HCT116 (cell line): ENCODE measurements at regions not wholly inside any gene's neighbourhood (a gene's known extent, or its start where the extent isn't known, plus 50 kb on each side); places are given as distances from the start of the nearest gene placed in this dataset.

Experiments
- ATAC-seq: fragments of 200-7000 bp; cut with Tn5 transposase; 2 replicates; pipeline ENCODE4 v1.9.1; 2020; ENCODE audit warnings: mild to moderate bottlenecking, moderate library complexity
- BruUV-seq: library from RNA; stranded (reverse); fragments of 400-500 nt; replicated peaks from 2 replicates; lab custom pipeline; 2021; lab: Mats Ljungman, UMichigan
- CTCF ChIA-PET: fragments of 300-600 bp; sonication (Branson Sonifier 250); formaldehyde crosslinking; loops from one replicate; lab custom pipeline; 2021; ENCODE audit warnings: antibody characterized with exemption; lab: Charles Lee
- POLR2A ChIA-PET: fragments of 300-600, 350-600 bp; sonication (Branson Sonifier 250); formaldehyde crosslinking; loops from one replicate; lab custom pipeline; 2021; ENCODE audit warnings: antibody characterized with exemption; lab: Charles Lee
- RAD21 ChIA-PET, 2 experiments: fragments of 300-600 bp; sonication (Branson Sonifier 250); formaldehyde crosslinking; loops; one replicate each; lab custom pipeline; 2023; ENCODE audit warnings: low total read pairs in 2 of 2; ENCODE audit not compliant: uncharacterized antibody in 2 of 2, unreplicated experiment in 2 of 2, low non-redundant PET in 1 of 2; lab: Charles Lee
- DNase-seq: peaks from one replicate; pipeline ENCODE4 v3.0.0-alpha.2; 2010; ENCODE audit warnings: low read depth, low spot score
- H2AFZ ChIP-seq: fragments of 200-600 bp; shearing (Covaris generic), sonication (generic); 2 replicates; pipeline ENCODE4 v1.6.1; 2017; ENCODE audit warnings: low read depth, mixed run types, mixed read lengths, antibody characterized with exemption, low read length; ENCODE audit not compliant: poor library complexity, severe bottlenecking
- H3K27ac ChIP-seq: 2 replicates; pipeline ENCODE4 v1.5.1; 2012; ENCODE audit warnings: low read depth, low read length
- H3K27me3 ChIP-seq: fragments of 200-600 bp; sonication (generic); 2 replicates; pipeline ENCODE4 v1.6.1; 2016; ENCODE audit warnings: mixed run types, low read length, mixed read lengths; ENCODE audit not compliant: insufficient read depth
- H3K36me3 ChIP-seq, 2 experiments: fragments of 200-500 bp in 1 of 2; fragments of 200-600 bp in 1 of 2; sonication (Bioruptor generic) in 1 of 2; sonication (generic) in 1 of 2; 2 replicates each; pipeline versions ENCODE4 v1.5.1 to v1.6.1; 2014 to 2016; ENCODE audit warnings: low read length in 2 of 2, inconsistent platforms in 1 of 2, mixed read lengths in 1 of 2, mixed run types in 1 of 2; ENCODE audit not compliant: insufficient read depth in 2 of 2, control insufficient read depth in 1 of 2
- H3K4me1 ChIP-seq, 2 experiments: fragments of 200-600 bp in 1 of 2; sonication (generic) in 1 of 2; 2 replicates each; pipeline versions ENCODE4 v1.5.1 to v1.6.1; 2012 to 2017; ENCODE audit warnings: low read length in 2 of 2, inconsistent platforms in 1 of 2, mild to moderate bottlenecking in 1 of 2, mixed read lengths in 1 of 2, mixed run types in 1 of 2, moderate library complexity in 1 of 2; ENCODE audit not compliant: insufficient read depth in 2 of 2, control insufficient read depth in 1 of 2
- H3K4me2 ChIP-seq: fragments of 200-600 bp; sonication (generic); 2 replicates; pipeline ENCODE4 v1.6.1; 2017; ENCODE audit warnings: mixed run types, low read length, mixed read lengths
- H3K4me3 ChIP-seq, 2 experiments: fragments of 200-600 bp in 1 of 2; sonication (generic) in 1 of 2; replicated peaks in 1 of 2; 2 replicates each; pipeline ENCODE4 v1.5.1; 2011 to 2016; ENCODE audit warnings: low read length in 2 of 2, control low read depth in 1 of 2, low read depth in 1 of 2, mild to moderate bottlenecking in 1 of 2, mixed read lengths in 1 of 2, mixed run types in 1 of 2
- H3K79me2 ChIP-seq: fragments of 200-600 bp; sonication (generic); 2 replicates; pipeline ENCODE4 v1.6.1; 2017; ENCODE audit warnings: mild to moderate bottlenecking, mixed run types, low read length, moderate library complexity, mixed read lengths; ENCODE audit not compliant: insufficient read depth
- H3K9ac ChIP-seq: fragments of 200-600 bp; sonication (generic); 2 replicates; pipeline ENCODE4 v1.6.1; 2016; ENCODE audit warnings: low read length, mixed read lengths
- H3K9me2 ChIP-seq: fragments of 200-600 bp; sonication (generic), shearing (Covaris generic); 2 replicates; pipeline ENCODE4 v1.6.1; 2017; ENCODE audit warnings: mixed run types, mild to moderate bottlenecking, moderate library complexity; ENCODE audit not compliant: insufficient read depth
- H3K9me3 ChIP-seq, 2 experiments: fragments of 200-500 bp in 1 of 2; fragments of 200-600 bp in 1 of 2; sonication (Bioruptor generic) in 1 of 2; sonication (generic) in 1 of 2; 2 replicates each; pipeline ENCODE4 v1.6.1; 2014 to 2017; ENCODE audit warnings: low read length in 2 of 2, mixed read lengths in 2 of 2, inconsistent platforms in 1 of 2, low read depth in 1 of 2, mild to moderate bottlenecking in 1 of 2, mixed run types in 1 of 2, moderate library complexity in 1 of 2; ENCODE audit not compliant: control insufficient read depth in 1 of 2, insufficient read depth in 1 of 2
- H4K20me1 ChIP-seq: fragments of 200-600 bp; sonication (generic), shearing (Covaris generic); 2 replicates; pipeline ENCODE4 v1.6.1; 2017; ENCODE audit warnings: mixed run types, mild to moderate bottlenecking, moderate library complexity; ENCODE audit not compliant: insufficient read depth
- CBX3 ChIP-seq: IDR thresholded peaks from 2 replicates; pipeline ENCODE4 v1.6.1; 2012; ENCODE audit warnings: low read depth
- CEBPB ChIP-seq: IDR thresholded peaks from 2 replicates; pipeline ENCODE4 v1.6.1; 2012; ENCODE audit warnings: low read depth
- EZH2 ChIP-seq: fragments of 200-600 bp; sonication (generic); IDR thresholded peaks from 2 replicates; pipeline ENCODE4 v1.6.1; 2017; ENCODE audit warnings: antibody characterized with exemption, mixed run types
- FOSL1 ChIP-seq: IDR thresholded peaks from 2 replicates; pipeline ENCODE4 v1.6.1; 2012; ENCODE audit warnings: low read depth
- JUND ChIP-seq: IDR thresholded peaks from 2 replicates; pipeline ENCODE4 v1.6.1; 2012
- POLR2A ChIP-seq: IDR thresholded peaks from 2 replicates; pipeline ENCODE4 v1.7.0; 2011; ENCODE audit warnings: borderline replicate concordance; ENCODE audit not compliant: insufficient read depth, insufficient read length; ENCODE audit errors: extremely low read depth
- POLR2AphosphoS5 ChIP-seq: IDR thresholded peaks from 2 replicates; pipeline ENCODE4 v1.6.1; 2011; ENCODE audit warnings: mild to moderate bottlenecking, low read depth, low read length, moderate library complexity
- SP1 ChIP-seq: IDR thresholded peaks from 2 replicates; pipeline ENCODE4 v1.6.1; 2012; ENCODE audit warnings: low read depth
- YY1 ChIP-seq: IDR thresholded peaks from 2 replicates; pipeline ENCODE4 v1.6.1; 2011; ENCODE audit warnings: low read length, low read depth, moderate library complexity, mild to moderate bottlenecking; ENCODE audit not compliant: insufficient replicate concordance; ENCODE audit errors: extremely low read depth
- ZFX ChIP-seq: fragments of 450-650 bp; IDR thresholded peaks from 2 replicates; pipeline ENCODE4 v1.6.1; 2017
- intact Hi-C: fragments of 100-400 bp; cut with micrococcal nuclease; formaldehyde crosslinking; loops from 2 replicates; pipeline ENCODE4 v1.10.0; 2022
- TF ChIP-seq, protein P1 (sequence below), 3 experiments: fragments of 200-600 bp in 1 of 3; sonication (generic) in 1 of 3; IDR thresholded peaks in 2 of 3; conservative IDR thresholded peaks in 1 of 3; 2 replicates each; pipeline ENCODE4 v1.5.1; 2012 to 2017; ENCODE audit warnings: low read depth in 2 of 3, low read length in 2 of 3, antibody characterized with exemption in 1 of 3, borderline replicate concordance in 1 of 3, control low read depth in 1 of 3, mild to moderate bottlenecking in 1 of 3, mixed read lengths in 1 of 3, mixed run types in 1 of 3, moderate library complexity in 1 of 3; ENCODE audit not compliant: insufficient read depth in 1 of 3
- TF ChIP-seq, protein P2 (sequence below): IDR thresholded peaks from 2 replicates; pipeline ENCODE4 v1.6.1; 2011; ENCODE audit warnings: mild to moderate bottlenecking, low read length, moderate library complexity; ENCODE audit not compliant: insufficient replicate concordance; ENCODE audit errors: extremely low read depth
- TF ChIP-seq, protein P3 (sequence below): IDR thresholded peaks from 2 replicates; pipeline ENCODE4 v1.6.1; 2012; ENCODE audit warnings: low read depth

DNA sequence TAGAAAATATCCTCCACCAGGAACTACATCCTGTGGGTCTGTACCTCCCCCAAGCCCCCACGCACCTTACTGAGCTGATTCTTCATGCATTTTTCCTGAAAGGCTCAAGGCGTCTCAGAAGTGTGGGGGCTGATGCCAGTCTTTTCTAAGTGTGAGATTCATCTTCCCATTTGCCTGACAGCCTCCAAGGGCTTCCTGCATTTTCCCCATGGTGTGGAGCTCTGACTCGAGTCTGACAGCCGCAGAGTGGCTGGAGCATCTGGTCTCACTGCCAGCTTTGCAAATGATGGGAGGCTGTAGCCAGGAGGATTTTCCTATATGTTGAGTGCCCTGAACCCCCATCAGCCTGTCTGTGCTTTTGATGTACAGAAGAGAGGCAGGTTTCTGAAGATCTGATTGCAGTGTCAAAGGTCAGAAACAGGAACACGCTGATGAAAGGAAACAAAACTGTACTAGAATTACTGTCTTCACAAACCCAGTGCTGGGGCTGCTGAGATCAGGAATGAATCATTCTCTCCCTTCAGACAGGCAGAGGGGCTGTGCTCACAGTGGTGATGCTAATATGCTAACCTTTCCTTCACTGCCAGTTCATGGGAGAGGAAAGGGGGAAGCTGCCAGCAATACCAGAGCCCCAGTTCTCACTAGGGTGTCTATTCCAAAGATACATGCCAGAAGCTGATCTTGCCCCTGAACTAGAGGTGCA is 201.5 kb upstream of the C1orf174 start:
- POLR2A ChIA-PET = no interaction called here
- ATAC-seq = no peak
- H3K27ac ChIP-seq = no peak overlapping the region
- no peak overlapping the region for H3K4me3 ChIP-seq
- no peaks in the 10 kb centered on the region for H3K36me3 ChIP-seq
- CTCF ChIA-PET = no interaction called here
- H2AFZ ChIP-seq = no peak overlapping the region
- no peak overlapping the region for H3K4me2 ChIP-seq
- H3K79me2 ChIP-seq = no peaks in the 10 kb centered on the region
- H3K4me1 ChIP-seq = no peaks in the 10 kb centered on the region
- DNase-seq = no peak
- RAD21 ChIA-PET = no interaction called here
- H3K9me2 ChIP-seq = no peaks in the 10 kb centered on the region
- H3K27me3 ChIP-seq = peaks cover 18% of the 10 kb centered on the region
- BruUV-seq = no TSS peak
- TF ChIP-seq, protein P1, sequence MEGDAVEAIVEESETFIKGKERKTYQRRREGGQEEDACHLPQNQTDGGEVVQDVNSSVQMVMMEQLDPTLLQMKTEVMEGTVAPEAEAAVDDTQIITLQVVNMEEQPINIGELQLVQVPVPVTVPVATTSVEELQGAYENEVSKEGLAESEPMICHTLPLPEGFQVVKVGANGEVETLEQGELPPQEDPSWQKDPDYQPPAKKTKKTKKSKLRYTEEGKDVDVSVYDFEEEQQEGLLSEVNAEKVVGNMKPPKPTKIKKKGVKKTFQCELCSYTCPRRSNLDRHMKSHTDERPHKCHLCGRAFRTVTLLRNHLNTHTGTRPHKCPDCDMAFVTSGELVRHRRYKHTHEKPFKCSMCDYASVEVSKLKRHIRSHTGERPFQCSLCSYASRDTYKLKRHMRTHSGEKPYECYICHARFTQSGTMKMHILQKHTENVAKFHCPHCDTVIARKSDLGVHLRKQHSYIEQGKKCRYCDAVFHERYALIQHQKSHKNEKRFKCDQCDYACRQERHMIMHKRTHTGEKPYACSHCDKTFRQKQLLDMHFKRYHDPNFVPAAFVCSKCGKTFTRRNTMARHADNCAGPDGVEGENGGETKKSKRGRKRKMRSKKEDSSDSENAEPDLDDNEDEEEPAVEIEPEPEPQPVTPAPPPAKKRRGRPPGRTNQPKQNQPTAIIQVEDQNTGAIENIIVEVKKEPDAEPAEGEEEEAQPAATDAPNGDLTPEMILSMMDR (IDR thresholded peaks at IDR 0.05 in 2 of 3, conservative IDR thresholded peaks at IDR 0.05 in 1 of 3; ENCODE audit: borderline replicate concordance in 1 of 3, insufficient read depth in 1 of 3, low read depth in 2 of 3, low read length in 2 of 3) = no peak
- no peak for TF ChIP-seq POLR2A
- TF ChIP-seq SP1 = no peak
- no peak for TF ChIP-seq FOSL1
- TF ChIP-seq CEBPB = no peak
- TF ChIP-seq, protein P2, sequence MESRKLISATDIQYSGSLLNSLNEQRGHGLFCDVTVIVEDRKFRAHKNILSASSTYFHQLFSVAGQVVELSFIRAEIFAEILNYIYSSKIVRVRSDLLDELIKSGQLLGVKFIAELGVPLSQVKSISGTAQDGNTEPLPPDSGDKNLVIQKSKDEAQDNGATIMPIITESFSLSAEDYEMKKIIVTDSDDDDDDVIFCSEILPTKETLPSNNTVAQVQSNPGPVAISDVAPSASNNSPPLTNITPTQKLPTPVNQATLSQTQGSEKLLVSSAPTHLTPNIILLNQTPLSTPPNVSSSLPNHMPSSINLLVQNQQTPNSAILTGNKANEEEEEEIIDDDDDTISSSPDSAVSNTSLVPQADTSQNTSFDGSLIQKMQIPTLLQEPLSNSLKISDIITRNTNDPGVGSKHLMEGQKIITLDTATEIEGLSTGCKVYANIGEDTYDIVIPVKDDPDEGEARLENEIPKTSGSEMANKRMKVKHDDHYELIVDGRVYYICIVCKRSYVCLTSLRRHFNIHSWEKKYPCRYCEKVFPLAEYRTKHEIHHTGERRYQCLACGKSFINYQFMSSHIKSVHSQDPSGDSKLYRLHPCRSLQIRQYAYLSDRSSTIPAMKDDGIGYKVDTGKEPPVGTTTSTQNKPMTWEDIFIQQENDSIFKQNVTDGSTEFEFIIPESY = no peak
- no peak for TF ChIP-seq CBX3
- no peak for TF ChIP-seq JUND
- TF ChIP-seq ZFX = no peak
- TF ChIP-seq EZH2 = no peak
- TF ChIP-seq, protein P3, sequence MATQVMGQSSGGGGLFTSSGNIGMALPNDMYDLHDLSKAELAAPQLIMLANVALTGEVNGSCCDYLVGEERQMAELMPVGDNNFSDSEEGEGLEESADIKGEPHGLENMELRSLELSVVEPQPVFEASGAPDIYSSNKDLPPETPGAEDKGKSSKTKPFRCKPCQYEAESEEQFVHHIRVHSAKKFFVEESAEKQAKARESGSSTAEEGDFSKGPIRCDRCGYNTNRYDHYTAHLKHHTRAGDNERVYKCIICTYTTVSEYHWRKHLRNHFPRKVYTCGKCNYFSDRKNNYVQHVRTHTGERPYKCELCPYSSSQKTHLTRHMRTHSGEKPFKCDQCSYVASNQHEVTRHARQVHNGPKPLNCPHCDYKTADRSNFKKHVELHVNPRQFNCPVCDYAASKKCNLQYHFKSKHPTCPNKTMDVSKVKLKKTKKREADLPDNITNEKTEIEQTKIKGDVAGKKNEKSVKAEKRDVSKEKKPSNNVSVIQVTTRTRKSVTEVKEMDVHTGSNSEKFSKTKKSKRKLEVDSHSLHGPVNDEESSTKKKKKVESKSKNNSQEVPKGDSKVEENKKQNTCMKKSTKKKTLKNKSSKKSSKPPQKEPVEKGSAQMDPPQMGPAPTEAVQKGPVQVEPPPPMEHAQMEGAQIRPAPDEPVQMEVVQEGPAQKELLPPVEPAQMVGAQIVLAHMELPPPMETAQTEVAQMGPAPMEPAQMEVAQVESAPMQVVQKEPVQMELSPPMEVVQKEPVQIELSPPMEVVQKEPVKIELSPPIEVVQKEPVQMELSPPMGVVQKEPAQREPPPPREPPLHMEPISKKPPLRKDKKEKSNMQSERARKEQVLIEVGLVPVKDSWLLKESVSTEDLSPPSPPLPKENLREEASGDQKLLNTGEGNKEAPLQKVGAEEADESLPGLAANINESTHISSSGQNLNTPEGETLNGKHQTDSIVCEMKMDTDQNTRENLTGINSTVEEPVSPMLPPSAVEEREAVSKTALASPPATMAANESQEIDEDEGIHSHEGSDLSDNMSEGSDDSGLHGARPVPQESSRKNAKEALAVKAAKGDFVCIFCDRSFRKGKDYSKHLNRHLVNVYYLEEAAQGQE = no peak
- no peak for TF ChIP-seq YY1
- no peak for TF ChIP-seq POLR2AphosphoS5
- no peaks in the 10 kb centered on the region; a peak in 1 of 4 replicates for H3K9me3 ChIP-seq
- H3K9ac ChIP-seq = no peak overlapping the region
- H4K20me1 ChIP-seq = no peaks in the 10 kb centered on the region
- intact Hi-C loops = no loop called here
